SIG-M5 treated with dmso at 0.1 percent for 504 hours (cell line): ENCODE measurements at regions not wholly inside any gene's neighbourhood (a gene's known extent, or its start where the extent isn't known, plus 50 kb on each side); places are given as distances from the start of the nearest gene placed in this dataset.

Experiments
- DNase-seq: peaks from one replicate; lab custom pipeline; 2025; ENCODE audit not compliant: unreplicated experiment; lab: John Stamatoyannopoulos, UW

- no peak for DNase-seq
Measured at GRCh38 chr11:116563028-116563711, 209.6 kb downstream of the BUD13 start.

GRCh38 chr11:116560589-116560988 is 212.2 kb downstream of the BUD13 start:
- DNase-seq = no peak

- DNase-seq = no peak
Measured at GRCh38 chr11:116558504-116559211, 214.1 kb downstream of the BUD13 start.

GRCh38 chr11:116557282-116557681 is 215.5 kb downstream of the BUD13 start:
- no peak for DNase-seq

- no peak for DNase-seq
Measured at GRCh38 chr11:116556483-116556882, 216.3 kb downstream of the BUD13 start.

- DNase-seq = no peak
Measured at GRCh38 chr11:116553482-116553881, 219.3 kb downstream of the BUD13 start.

GRCh38 chr11:116551576-116551975 is 221.2 kb downstream of the BUD13 start:
- no peak for DNase-seq

- no peak for DNase-seq
Measured at GRCh38 chr11:116548256-116548655, 224.5 kb downstream of the BUD13 start.

GRCh38 chr11:116547571-116547970 is 225.2 kb downstream of the BUD13 start:
- DNase-seq = no peak

GRCh38 chr11:116545912-116546311 is 226.9 kb downstream of the BUD13 start:
- no peak for DNase-seq

- DNase-seq = no peak
Measured at GRCh38 chr11:116544721-116545120, 228.1 kb downstream of the BUD13 start.

- no peak for DNase-seq
Measured at GRCh38 chr11:116543911-116544475, 228.8 kb downstream of the BUD13 start.

- no peak for DNase-seq
Measured at GRCh38 chr11:116543099-116543498, 229.7 kb downstream of the BUD13 start.

GRCh38 chr11:116542406-116542805 is 230.4 kb downstream of the BUD13 start:
- no peak for DNase-seq

- DNase-seq = no peak
Measured at GRCh38 chr11:116541460-116541859, 231.3 kb downstream of the BUD13 start.

- DNase-seq = no peak
Measured at GRCh38 chr11:116540645-116541304, 232.0 kb downstream of the BUD13 start.

GRCh38 chr11:116539836-116540418 is 232.9 kb downstream of the BUD13 start:
- DNase-seq = no peak

GRCh38 chr11:116539211-116539610 is 233.6 kb downstream of the BUD13 start:
- DNase-seq = no peak

GRCh38 chr11:116538677-116539076 is 234.1 kb downstream of the BUD13 start:
- no peak for DNase-seq

- DNase-seq = no peak
Measured at GRCh38 chr11:116537709-116538108, 235.1 kb downstream of the BUD13 start.

- no peak for DNase-seq
Measured at GRCh38 chr11:116537121-116537520, 235.7 kb downstream of the BUD13 start.
